ENCODE measurements at regions not wholly inside any gene's neighbourhood (a gene's known extent, or its start where the extent isn't known, plus 50 kb on each side); places are given as distances from the start of the nearest gene placed in this dataset.

DNA sequence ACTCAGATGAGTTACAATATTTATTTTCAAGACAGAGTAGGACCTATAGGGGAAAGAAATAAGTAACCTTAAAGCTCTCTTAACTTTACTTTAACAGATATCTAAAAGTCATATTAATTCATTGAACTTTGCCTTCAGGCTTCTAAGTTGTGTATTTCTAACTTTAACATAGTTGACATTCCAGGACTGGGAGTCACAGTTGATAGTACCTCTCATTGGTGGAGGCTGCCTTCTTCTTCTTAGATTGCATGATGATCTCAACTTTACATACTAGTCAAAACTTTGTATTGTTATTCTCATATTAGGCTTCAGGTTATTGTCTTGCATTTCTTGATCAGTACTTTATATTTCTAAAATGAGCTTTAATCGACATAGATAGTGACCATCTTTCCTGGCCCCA lies 350.1 kb upstream of the KIF2B start:
- no peak overlapping the region for H4K91ac ChIP-seq (ENCODE audit: low read length)
- peaks cover 5% of the 10 kb centered on the region for H3K4me1 ChIP-seq (ENCODE audit: control insufficient read depth, insufficient read depth, low read depth, low read length)
- H3K36me3 ChIP-seq (ENCODE audit: control insufficient read depth in 1 of 2, insufficient read depth in 2 of 2, low read depth in 1 of 2, low read length in 2 of 2): no peaks in the 10 kb centered on the region
- no peak overlapping the region for H3K9ac ChIP-seq (ENCODE audit: low read length)
- H2BK12ac ChIP-seq (ENCODE audit: low read length in 2 of 2): no peak overlapping the region
- no peak overlapping the region for H3K27ac ChIP-seq (ENCODE audit: low read length, poor library complexity, severe bottlenecking)
- H2BK120ac ChIP-seq (ENCODE audit: low read depth, low read length): no peak overlapping the region
- no peak overlapping the region for H2BK15ac ChIP-seq (ENCODE audit: low read depth, poor library complexity, severe bottlenecking)
- no peak overlapping the region for H3K23ac ChIP-seq (ENCODE audit: low read length in 2 of 2)
- H3K27me3 ChIP-seq (ENCODE audit: control insufficient read depth in 1 of 2, insufficient read depth in 1 of 2, low read length in 2 of 2): no peaks in the 10 kb centered on the region
- H3K9me3 ChIP-seq (ENCODE audit: control insufficient read depth, low read length): peaks cover 8% of the 10 kb centered on the region
- H3K14ac ChIP-seq (ENCODE audit: low read length in 2 of 2): no peak overlapping the region
- no peak overlapping the region for H4K8ac ChIP-seq (ENCODE audit: low read length)
- no peaks in the 10 kb centered on the region for H3K79me1 ChIP-seq (replicated peaks; ENCODE audit: low read length, poor library complexity, severe bottlenecking)
- H3K4me2 ChIP-seq (ENCODE audit: low read length, poor library complexity, severe bottlenecking): no peak overlapping the region
- peak; percentile 11 for DNase-seq
- no peak overlapping the region for H3K4ac ChIP-seq (ENCODE audit: low read depth in 1 of 2, low read length in 2 of 2)
- H2AFZ ChIP-seq (ENCODE audit: low read depth, low read length): no peak overlapping the region
- no CpG with 5 or more reads among the region's 1 CpG for WGBS
- no peak overlapping the region for H2BK5ac ChIP-seq (ENCODE audit: low read depth, low read length, poor library complexity, severe bottlenecking)
- no peak overlapping the region for H3K4me3 ChIP-seq (ENCODE audit: insufficient read depth in 1 of 2, low read depth in 1 of 2, low read length in 2 of 2)
- H2AK5ac ChIP-seq (ENCODE audit: low read length, severe bottlenecking): no peak overlapping the region
- no peak overlapping the region for H3K18ac ChIP-seq (ENCODE audit: low read depth in 1 of 2, low read length in 2 of 2)

DNA sequence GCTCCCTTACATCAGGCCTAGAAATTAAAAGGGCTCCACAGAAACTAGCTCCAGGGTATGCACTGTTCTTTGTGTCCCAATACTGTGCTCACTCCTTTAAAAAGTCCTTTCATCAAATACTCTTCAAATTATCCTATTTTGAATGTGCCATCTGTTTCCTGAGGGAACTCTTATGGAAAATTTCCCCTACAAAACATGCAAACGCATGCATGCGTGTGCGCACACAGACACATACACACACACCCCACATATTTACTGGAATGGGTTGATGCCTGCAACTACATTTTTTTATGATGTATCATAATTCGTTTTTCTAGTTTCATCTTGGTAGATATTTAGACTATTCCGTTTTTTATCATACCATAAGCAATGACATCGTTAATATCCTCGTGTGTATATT lies 351.2 kb upstream of the KIF2B start:
- no peak overlapping the region for H3K23ac ChIP-seq (ENCODE audit: low read length in 2 of 2)
- H3K27ac ChIP-seq (ENCODE audit: low read length, poor library complexity, severe bottlenecking): no peak overlapping the region
- H3K4me1 ChIP-seq (ENCODE audit: control insufficient read depth, insufficient read depth, low read depth, low read length): peaks cover 5% of the 10 kb centered on the region
- no peak for DNase-seq
- H3K4ac ChIP-seq (ENCODE audit: low read depth in 1 of 2, low read length in 2 of 2): no peak overlapping the region
- no peak overlapping the region for H4K91ac ChIP-seq (ENCODE audit: low read length)
- no peak overlapping the region for H2BK12ac ChIP-seq (ENCODE audit: low read length in 2 of 2)
- peaks cover 10% of the 10 kb centered on the region for H3K9me3 ChIP-seq (ENCODE audit: control insufficient read depth, low read length)
- no peak overlapping the region for H2BK5ac ChIP-seq (ENCODE audit: low read depth, low read length, poor library complexity, severe bottlenecking)
- H4K8ac ChIP-seq (ENCODE audit: low read length): no peak overlapping the region
- no peak overlapping the region for H2BK120ac ChIP-seq (ENCODE audit: low read depth, low read length)
- H3K4me2 ChIP-seq (ENCODE audit: low read length, poor library complexity, severe bottlenecking): no peak overlapping the region
- H2BK15ac ChIP-seq (ENCODE audit: low read depth, poor library complexity, severe bottlenecking): no peak overlapping the region
- no peak overlapping the region for H3K14ac ChIP-seq (ENCODE audit: low read length in 2 of 2)
- H3K18ac ChIP-seq (ENCODE audit: low read depth in 1 of 2, low read length in 2 of 2): no peak overlapping the region
- no peaks in the 10 kb centered on the region for H3K36me3 ChIP-seq (ENCODE audit: control insufficient read depth in 1 of 2, insufficient read depth in 2 of 2, low read depth in 1 of 2, low read length in 2 of 2)
- WGBS: 93% methylated on average over 3 of the region's 7 CpGs
- H2AK5ac ChIP-seq (ENCODE audit: low read length, severe bottlenecking): no peak overlapping the region
- no peaks in the 10 kb centered on the region for H3K27me3 ChIP-seq (ENCODE audit: control insufficient read depth in 1 of 2, insufficient read depth in 1 of 2, low read length in 2 of 2)
- no peak overlapping the region for H2AFZ ChIP-seq (ENCODE audit: low read depth, low read length)
- no peak overlapping the region for H3K9ac ChIP-seq (ENCODE audit: low read length)
- no peak overlapping the region for H3K4me3 ChIP-seq (ENCODE audit: insufficient read depth in 1 of 2, low read depth in 1 of 2, low read length in 2 of 2)
- H3K79me1 ChIP-seq (replicated peaks; ENCODE audit: low read length, poor library complexity, severe bottlenecking): no peaks in the 10 kb centered on the region

GRCh38 chr17:53470626-53471025 lies 352.1 kb upstream of the KIF2B start:
- Histone ChIP-seq H3K18ac (ENCODE audit: low read depth in 1 of 2, low read length in 2 of 2) (no peak overlapping the region), H3K23ac (ENCODE audit: low read length in 2 of 2) (no peak overlapping the region), H3K4ac (ENCODE audit: low read depth in 1 of 2, low read length in 2 of 2) (no peak overlapping the region), H3K79me1 (replicated peaks; ENCODE audit: low read length, poor library complexity, severe bottlenecking) (no peaks in the 10 kb centered on the region), H3K36me3 (ENCODE audit: control insufficient read depth in 1 of 2, insufficient read depth in 2 of 2, low read depth in 1 of 2, low read length in 2 of 2) (no peaks in the 10 kb centered on the region), H2BK12ac (ENCODE audit: low read length in 2 of 2) (no peak overlapping the region), H3K9ac (ENCODE audit: low read length) (no peak overlapping the region), H4K91ac (ENCODE audit: low read length) (no peak overlapping the region), H3K4me3 (ENCODE audit: insufficient read depth in 1 of 2, low read depth in 1 of 2, low read length in 2 of 2) (no peak overlapping the region), H4K8ac (ENCODE audit: low read length) (no peak overlapping the region), H2BK120ac (ENCODE audit: low read depth, low read length) (no peak overlapping the region), H2AK5ac (ENCODE audit: low read length, severe bottlenecking) (no peak overlapping the region), H2BK5ac (ENCODE audit: low read depth, low read length, poor library complexity, severe bottlenecking) (no peak overlapping the region), H3K4me1 (ENCODE audit: control insufficient read depth, insufficient read depth, low read depth, low read length) (peaks cover 5% of the 10 kb centered on the region), H3K27me3 (ENCODE audit: control insufficient read depth in 1 of 2, insufficient read depth in 1 of 2, low read length in 2 of 2) (no peaks in the 10 kb centered on the region), H3K14ac (ENCODE audit: low read length in 2 of 2) (no peak overlapping the region), H3K27ac (ENCODE audit: low read length, poor library complexity, severe bottlenecking) (no peak overlapping the region), H2BK15ac (ENCODE audit: low read depth, poor library complexity, severe bottlenecking) (no peak overlapping the region), H3K9me3 (ENCODE audit: control insufficient read depth, low read length) (peaks cover 10% of the 10 kb centered on the region), H3K4me2 (ENCODE audit: low read length, poor library complexity, severe bottlenecking) (no peak overlapping the region), H2AFZ (ENCODE audit: low read depth, low read length) (no peak overlapping the region)
- DNase-seq: peak; percentile 48
- WGBS: 12% methylated on average over 1 of the region's 1 CpG

DNA sequence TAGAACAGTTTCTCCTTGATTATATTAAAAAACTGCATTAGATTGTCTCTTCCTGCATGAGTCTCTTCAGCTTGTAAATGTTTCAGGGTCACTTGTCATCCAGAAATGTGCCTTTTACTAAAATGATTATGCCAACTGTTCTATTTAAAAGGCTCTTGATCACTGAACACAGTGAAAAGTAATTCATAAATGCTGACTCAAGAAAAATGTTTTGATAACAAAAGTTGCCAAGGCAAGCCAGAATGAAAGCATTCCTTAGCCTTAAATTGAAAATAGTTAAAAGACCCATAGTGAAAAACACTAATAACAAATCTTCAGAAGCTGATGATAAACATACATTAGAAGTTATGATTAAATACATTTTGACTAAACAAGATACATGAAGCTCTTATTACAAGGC lies 356.0 kb upstream of the KIF2B start:
- Histone ChIP-seq H3K9me3 (ENCODE audit: control insufficient read depth, low read length) (peaks cover 7% of the 10 kb centered on the region), H2BK5ac (ENCODE audit: low read depth, low read length, poor library complexity, severe bottlenecking) (no peak overlapping the region), H2BK15ac (ENCODE audit: low read depth, poor library complexity, severe bottlenecking) (no peak overlapping the region), H3K4me3 (ENCODE audit: insufficient read depth in 1 of 2, low read depth in 1 of 2, low read length in 2 of 2) (no peak overlapping the region), H4K91ac (ENCODE audit: low read length) (no peak overlapping the region), H3K23ac (ENCODE audit: low read length in 2 of 2) (no peak overlapping the region), H4K8ac (ENCODE audit: low read length) (no peak overlapping the region), H3K36me3 (ENCODE audit: control insufficient read depth in 1 of 2, insufficient read depth in 2 of 2, low read depth in 1 of 2, low read length in 2 of 2) (no peaks in the 10 kb centered on the region), H3K27me3 (ENCODE audit: control insufficient read depth in 1 of 2, insufficient read depth in 1 of 2, low read length in 2 of 2) (no peaks in the 10 kb centered on the region), H3K79me1 (replicated peaks; ENCODE audit: low read length, poor library complexity, severe bottlenecking) (no peaks in the 10 kb centered on the region), H3K27ac (ENCODE audit: low read length, poor library complexity, severe bottlenecking) (no peak overlapping the region), H3K4ac (ENCODE audit: low read depth in 1 of 2, low read length in 2 of 2) (no peak overlapping the region), H3K4me2 (ENCODE audit: low read length, poor library complexity, severe bottlenecking) (no peak overlapping the region), H3K9ac (ENCODE audit: low read length) (no peak overlapping the region), H2BK12ac (ENCODE audit: low read length in 2 of 2) (no peak overlapping the region), H3K4me1 (ENCODE audit: control insufficient read depth, insufficient read depth, low read depth, low read length) (peaks cover 2% of the 10 kb centered on the region), H3K14ac (ENCODE audit: low read length in 2 of 2) (no peak overlapping the region), H3K18ac (ENCODE audit: low read depth in 1 of 2, low read length in 2 of 2) (no peak overlapping the region), H2AFZ (ENCODE audit: low read depth, low read length) (no peak overlapping the region), H2BK120ac (ENCODE audit: low read depth, low read length) (no peak overlapping the region), H2AK5ac (ENCODE audit: low read length, severe bottlenecking) (no peak overlapping the region)
- no peak for DNase-seq

Data from mesenchymal stem cell (in vitro differentiated cells and primary cell).